Neuronal stem cell (in vitro differentiated cells): ENCODE measurements at regions not wholly inside any gene's neighbourhood (a gene's known extent, or its start where the extent isn't known, plus 50 kb on each side); places are given as distances from the start of the nearest gene placed in this dataset.
A peak's percentile ranks its signal among the peaks of the same experiment; 100 is the strongest.

Experiments used
- DNase-seq: peaks from one replicate; pipeline ENCODE4 v3.0.0-alpha.2; 2013; ENCODE audit warnings: low spot score
- H2AFZ ChIP-seq: one replicate; pipeline ENCODE4 v1.6.1; 2013; ENCODE audit warnings: mild to moderate bottlenecking, low read length, inconsistent platforms
- H2AK5ac ChIP-seq: 2 replicates; pipeline ENCODE4 v1.6.1; 2013; ENCODE audit warnings: low read depth, mild to moderate bottlenecking, inconsistent platforms, low read length, moderate library complexity, mixed read lengths
- H2BK120ac ChIP-seq: 2 replicates; pipeline ENCODE4 v1.6.1; 2013; ENCODE audit warnings: low read depth, mild to moderate bottlenecking, inconsistent platforms, low read length, moderate library complexity, mixed read lengths
- H2BK12ac ChIP-seq: one replicate; pipeline ENCODE4 v1.6.1; 2013; ENCODE audit warnings: low read length, inconsistent platforms
- H2BK15ac ChIP-seq: 2 replicates; pipeline ENCODE4 v1.6.1; 2013; ENCODE audit warnings: mild to moderate bottlenecking, low read length, inconsistent platforms, mixed read lengths
- H2BK5ac ChIP-seq: one replicate; pipeline ENCODE4 v1.6.1; 2013; ENCODE audit warnings: inconsistent platforms, mild to moderate bottlenecking, low read length, moderate library complexity
- H3K14ac ChIP-seq: one replicate; pipeline ENCODE4 v1.6.1; 2013; ENCODE audit warnings: low read length, inconsistent platforms
- H3K18ac ChIP-seq: 2 replicates; pipeline ENCODE4 v1.6.1; 2013; ENCODE audit warnings: low read length, inconsistent platforms
- H3K23ac ChIP-seq: 2 replicates; pipeline ENCODE4 v1.6.1; 2013; ENCODE audit warnings: low read depth, mild to moderate bottlenecking, mixed read lengths, low read length, inconsistent platforms; ENCODE audit not compliant: poor library complexity
- H3K27ac ChIP-seq: replicated peaks from 3 replicates; pipeline ENCODE4 v1.5.1; 2013; ENCODE audit warnings: low read length, inconsistent platforms
- H3K27me3 ChIP-seq, 3 experiments: 2 replicates each; pipeline ENCODE4 v1.6.1; 2013; ENCODE audit warnings: low read length in 3 of 3, mild to moderate bottlenecking in 2 of 3, inconsistent platforms in 1 of 3, low read depth in 1 of 3, mixed read lengths in 1 of 3, moderate library complexity in 1 of 3; ENCODE audit not compliant: control insufficient read depth in 3 of 3, insufficient read depth in 3 of 3
- H3K36me3 ChIP-seq, 2 donors: replicated peaks in 1 of 2; 2 replicates each; pipeline ENCODE4 v1.6.1; 2013; ENCODE audit warnings: low read length in 2 of 2; ENCODE audit not compliant: control insufficient read depth in 2 of 2, insufficient read depth in 2 of 2
- H3K4ac ChIP-seq: 2 replicates; pipeline ENCODE4 v1.6.1; 2013; ENCODE audit warnings: inconsistent platforms, mild to moderate bottlenecking, low read length, moderate library complexity
- H3K4me1 ChIP-seq, 2 donors: 1 replicate in 1 of 2; 2 replicates in 1 of 2; pipeline ENCODE4 v1.6.1; 2013; ENCODE audit warnings: low read length in 2 of 2, low read depth in 1 of 2; ENCODE audit not compliant: control insufficient read depth in 2 of 2, insufficient read depth in 1 of 2
- H3K4me2 ChIP-seq: one replicate; pipeline ENCODE4 v1.6.1; 2013; ENCODE audit warnings: mild to moderate bottlenecking, low read length, inconsistent platforms; ENCODE audit not compliant: insufficient read depth, poor library complexity, severe bottlenecking
- H3K4me3 ChIP-seq, 2 donors: 2 replicates each; pipeline ENCODE4 v1.5.1; 2013; ENCODE audit warnings: low read length in 2 of 2, mild to moderate bottlenecking in 2 of 2, inconsistent platforms in 1 of 2, moderate library complexity in 1 of 2
- H3K79me1 ChIP-seq: one replicate; pipeline ENCODE4 v1.6.1; 2013; ENCODE audit warnings: low read depth, mild to moderate bottlenecking, inconsistent platforms, low read length, moderate library complexity
- H3K9ac ChIP-seq: one replicate; pipeline ENCODE4 v1.6.1; 2013; ENCODE audit warnings: mild to moderate bottlenecking, low read depth, low read length, inconsistent platforms; ENCODE audit not compliant: poor library complexity
- H3K9me3 ChIP-seq, 2 donors: replicated peaks in 1 of 2; 2 replicates each; pipeline versions ENCODE3 to v1.6.1; 2013; ENCODE audit warnings: low read length in 2 of 2, mild to moderate bottlenecking in 2 of 2, inconsistent platforms in 1 of 2, low read depth in 1 of 2, mixed read lengths in 1 of 2, moderate library complexity in 1 of 2; ENCODE audit not compliant: control insufficient read depth in 2 of 2, insufficient read depth in 1 of 2
- H4K8ac ChIP-seq: one replicate; pipeline ENCODE4 v1.6.1; 2013; ENCODE audit warnings: low read depth, mild to moderate bottlenecking, inconsistent platforms, low read length, moderate library complexity
- H4K91ac ChIP-seq: one replicate; pipeline ENCODE4 v1.6.1; 2013; ENCODE audit warnings: low read length, low read depth, mild to moderate bottlenecking, inconsistent platforms; ENCODE audit not compliant: poor library complexity
- WGBS, 2 donors: extraction: QIAGEN DNeasy Blood & Tissue Kit; methylation state at CpG; one replicate each; pipeline ENCODE4 v1.1.7; 2013; ENCODE audit warnings: missing lambda C conversion rate in 2 of 2, mixed read lengths in 1 of 2; ENCODE audit not compliant: insufficient read length in 2 of 2, insufficient replicate concordance in 1 of 2; ENCODE audit errors: extremely low coverage in 2 of 2; 5-methylcytosine and 5-hydroxymethylcytosine counted together

DNA sequence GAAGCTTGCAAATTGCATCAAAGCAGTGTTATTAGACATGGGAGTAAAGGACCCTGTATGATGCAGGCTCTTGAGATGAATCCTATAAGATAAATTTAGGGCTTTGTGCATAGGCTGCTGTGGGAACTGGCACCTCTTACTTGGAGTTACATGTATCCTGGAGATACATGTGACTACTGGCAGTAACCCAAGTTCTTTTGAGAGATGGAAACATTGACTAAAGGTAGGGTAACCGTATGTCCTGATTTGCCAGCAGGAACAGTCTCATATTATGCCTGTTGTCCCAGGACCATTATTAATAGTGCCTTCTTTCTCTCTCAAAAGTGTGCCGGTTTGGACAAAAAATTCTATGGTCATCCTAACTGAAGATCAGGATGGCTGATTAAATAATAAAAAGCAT lies 195.4 kb downstream of the LACC1 start:
- no peak overlapping the region for H3K4ac ChIP-seq
- H3K27ac ChIP-seq, result no peak overlapping the region
- no CpG with 5 or more reads among the region's 2 CpGs for WGBS, 2 donors

DNA sequence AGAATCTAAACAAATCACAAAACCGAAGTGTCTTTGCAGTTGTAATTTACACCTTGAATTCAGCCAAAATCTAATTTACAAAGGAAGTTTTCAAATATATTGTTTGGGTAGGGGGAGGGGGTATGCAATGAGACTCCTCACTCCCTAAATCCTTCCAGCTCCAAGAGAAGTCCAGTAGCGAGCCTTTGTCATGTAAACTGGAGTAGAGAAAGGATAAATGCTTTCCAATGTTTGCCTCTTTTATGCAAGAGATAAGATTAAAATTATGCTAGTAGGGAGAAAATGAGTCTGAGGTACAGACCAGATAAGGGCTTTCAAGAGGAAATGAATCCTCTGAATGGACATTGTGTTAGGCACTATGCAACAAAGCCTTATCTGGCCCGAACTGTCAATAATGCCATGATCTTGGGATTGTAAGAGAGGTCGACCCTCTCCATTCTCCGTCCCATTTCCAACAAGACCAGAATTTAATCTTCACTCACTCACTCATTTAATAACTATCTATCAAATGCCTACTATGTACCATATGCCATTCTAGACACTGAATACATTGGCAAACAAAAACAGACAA lies 199.2 kb downstream of the LACC1 start:
- no peaks in the 10 kb centered on the region for H3K27me3 ChIP-seq
- DNase-seq, result no peak
- no peak overlapping the region for H3K23ac ChIP-seq
- H3K4me3 ChIP-seq, result no peak overlapping the region
- no peak overlapping the region for H3K4me2 ChIP-seq
- H2BK5ac ChIP-seq, result no peak overlapping the region
- H3K4ac ChIP-seq, result no peak overlapping the region
- H2BK15ac ChIP-seq, result no peak overlapping the region
- H2BK12ac ChIP-seq, result no peak overlapping the region
- H2AK5ac ChIP-seq, result no peak overlapping the region
- no peak overlapping the region for H3K18ac ChIP-seq
- peak overlapping the region; percentile 32 for H2AFZ ChIP-seq
- no peaks in the 10 kb centered on the region for H3K36me3 ChIP-seq
- H3K9me3 ChIP-seq, result peaks cover 3 to 4% of the 10 kb centered on the region in 2 donors
- H3K27ac ChIP-seq, result no peak overlapping the region
- no peak overlapping the region for H3K14ac ChIP-seq
- no peak overlapping the region for H4K91ac ChIP-seq
- no CpG with 5 or more reads among the region's 5 CpGs for WGBS, 2 donors
- no peak overlapping the region for H3K9ac ChIP-seq
- H3K79me1 ChIP-seq, result no peaks in the 10 kb centered on the region
- H3K4me1 ChIP-seq, result peaks cover 2 to 5% of the 10 kb centered on the region in 2 donors
- H2BK120ac ChIP-seq, result no peak overlapping the region
- no peak overlapping the region for H4K8ac ChIP-seq

More for the DNA sequence above, 195.4 kb downstream of the LACC1 start:
- H3K4me2 ChIP-seq, result no peak overlapping the region
- no peak for DNase-seq
- H2AFZ ChIP-seq, result no peak overlapping the region
- peaks cover 2 to 7% of the 10 kb centered on the region in 2 donors for H3K9me3 ChIP-seq
- H2BK12ac ChIP-seq, result no peak overlapping the region
- no peaks in the 10 kb centered on the region for H3K79me1 ChIP-seq
- H4K91ac ChIP-seq, result no peak overlapping the region
- no peak overlapping the region for H2BK15ac ChIP-seq
- no peak overlapping the region for H3K9ac ChIP-seq
- no peak overlapping the region for H3K14ac ChIP-seq
- H3K27me3 ChIP-seq, result no peaks in the 10 kb centered on the region
- no peak overlapping the region for H3K23ac ChIP-seq
- H3K4me1 ChIP-seq, result peaks cover 2 to 5% of the 10 kb centered on the region in 2 donors
- no peak overlapping the region for H3K18ac ChIP-seq
- no peak overlapping the region for H2BK120ac ChIP-seq
- H4K8ac ChIP-seq, result no peak overlapping the region
- H2BK5ac ChIP-seq, result no peak overlapping the region
- no peak overlapping the region for H2AK5ac ChIP-seq
- no peak overlapping the region for H3K4me3 ChIP-seq
- H3K36me3 ChIP-seq, result no peaks in the 10 kb centered on the region

DNA sequence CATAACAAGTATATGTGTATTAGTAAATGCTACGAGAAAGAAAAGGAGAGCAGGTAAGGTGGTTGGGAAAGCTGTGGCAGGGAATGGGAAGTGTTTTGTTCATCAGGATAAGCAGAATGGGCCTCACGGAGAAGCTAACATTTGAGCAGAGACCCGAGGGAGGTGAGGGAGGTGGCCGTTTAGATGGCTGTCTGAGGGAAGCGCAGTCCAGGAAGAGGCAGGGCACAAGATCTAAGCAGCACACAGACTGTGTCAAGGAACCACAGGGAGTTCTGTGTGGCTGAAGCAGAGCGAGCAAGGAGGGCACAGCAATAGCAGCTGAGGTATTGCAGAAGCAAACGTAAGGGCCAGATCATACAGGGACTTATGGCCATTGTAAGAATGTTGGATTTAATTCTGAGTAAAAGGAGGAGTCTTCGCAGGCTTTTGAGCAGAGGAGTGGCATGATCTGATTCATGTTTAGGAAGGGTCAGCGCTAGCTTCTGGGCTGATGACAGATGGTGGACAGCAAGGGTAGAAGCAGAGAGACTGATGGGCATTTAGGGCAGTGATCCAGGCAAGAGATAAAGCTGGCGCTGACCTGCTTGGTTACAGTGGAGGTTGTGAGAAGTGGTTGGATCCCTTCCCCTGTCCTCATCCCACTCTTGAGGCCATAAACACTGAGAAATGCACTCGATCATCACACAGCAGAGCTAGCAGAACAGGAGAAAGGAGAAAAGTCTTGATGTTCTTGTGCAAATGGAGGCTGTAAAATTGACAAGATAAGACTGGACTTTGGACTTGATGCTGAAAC lies 199.9 kb downstream of the LACC1 start:
- Histone ChIP-seq H3K9ac (no peak overlapping the region), H3K27me3 (no peaks in the 10 kb centered on the region), H3K14ac (no peak overlapping the region), H3K79me1 (no peaks in the 10 kb centered on the region), H3K4me2 (no peak overlapping the region), H2BK12ac (no peak overlapping the region), H2AFZ (peak overlapping the region; percentile 56), H2BK15ac (no peak overlapping the region), H2BK120ac (no peak overlapping the region), H3K4me1 (peaks cover 2 to 5% of the 10 kb centered on the region in 2 donors), H3K36me3 (no peaks in the 10 kb centered on the region), H3K4ac (no peak overlapping the region), H2AK5ac (no peak overlapping the region), H2BK5ac (no peak overlapping the region), H3K9me3 (peaks cover 4 to 5% of the 10 kb centered on the region in 2 donors), H3K18ac (peak overlapping the region; percentile 8), H3K23ac (no peak overlapping the region), H4K8ac (no peak overlapping the region), H4K91ac (no peak overlapping the region), H3K4me3 (no peak overlapping the region), H3K27ac (no peak overlapping the region)
- no peak for DNase-seq
- no CpG with 5 or more reads among the region's 11 CpGs for WGBS, 2 donors

DNA sequence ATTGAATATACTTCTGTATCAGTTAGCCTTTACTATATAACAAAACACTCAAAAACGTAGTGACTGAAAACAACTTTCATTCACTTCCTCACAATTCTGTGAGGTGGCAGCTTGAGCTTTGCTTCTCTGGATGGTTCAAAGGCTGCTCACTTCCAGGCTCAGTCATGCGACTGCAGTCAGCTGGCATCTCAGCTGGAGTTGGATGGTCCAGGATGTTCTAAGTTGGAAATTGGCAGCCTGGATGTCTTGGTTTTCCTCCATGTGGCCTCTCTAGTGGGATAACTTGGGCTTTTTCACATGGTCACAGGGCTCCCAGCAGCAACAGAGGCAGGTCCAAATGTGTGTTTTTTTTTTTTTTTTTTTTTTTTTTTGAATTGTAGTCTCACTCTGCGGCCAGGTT lies 204.4 kb downstream of the LACC1 start:
- no peak overlapping the region for H3K27ac ChIP-seq
- no peak overlapping the region for H2BK5ac ChIP-seq
- peaks cover 7 to 9% of the 10 kb centered on the region in 2 donors for H3K9me3 ChIP-seq
- no peak overlapping the region for H3K4ac ChIP-seq
- no peak overlapping the region for H2BK12ac ChIP-seq
- DNase-seq, result no peak
- no peak overlapping the region for H3K18ac ChIP-seq
- no peaks in the 10 kb centered on the region for H3K79me1 ChIP-seq
- H3K4me3 ChIP-seq, result no peak overlapping the region
- H4K8ac ChIP-seq, result no peak overlapping the region
- H4K91ac ChIP-seq, result no peak overlapping the region
- no peak overlapping the region for H3K9ac ChIP-seq
- WGBS, 2 donors, result no CpG with 5 or more reads among the region's 3 CpGs
- H3K23ac ChIP-seq, result no peak overlapping the region
- peaks cover 0 to 2% (median 0%) of the 10 kb centered on the region in 3 experiments for H3K27me3 ChIP-seq
- no peaks in the 10 kb centered on the region for H3K36me3 ChIP-seq
- H2BK15ac ChIP-seq, result no peak overlapping the region
- peaks cover 0 to 5% of the 10 kb centered on the region in 2 donors for H3K4me1 ChIP-seq
- H3K4me2 ChIP-seq, result no peak overlapping the region
- H2BK120ac ChIP-seq, result no peak overlapping the region
- no peak overlapping the region for H3K14ac ChIP-seq
- H2AK5ac ChIP-seq, result no peak overlapping the region
- no peak overlapping the region for H2AFZ ChIP-seq
